Fibroblast of skin of scalp (primary cell): ENCODE measurements at regions not wholly inside any gene's neighbourhood (a gene's known extent, or its start where the extent isn't known, plus 50 kb on each side); places are given as distances from the start of the nearest gene placed in this dataset.

Experiments used
- DNase-seq: peaks from one replicate; pipeline ENCODE4 v3.0.0-alpha.2; 2013

GRCh38 chr5:79871364-79872120 lies 119.5 kb downstream of the MTX3 start:
- no peak for DNase-seq

GRCh38 chr5:79868163-79868670 lies 122.8 kb downstream of the MTX3 start:
- no peak for DNase-seq

- no peak for DNase-seq
Observed at GRCh38 chr5:79865579-79865978, 125.5 kb downstream of the MTX3 start.

- no peak for DNase-seq
Observed at GRCh38 chr5:79864364-79864763, 126.7 kb downstream of the MTX3 start.

GRCh38 chr5:79859588-79859987 lies 131.5 kb downstream of the MTX3 start:
- DNase-seq, result no peak

GRCh38 chr5:79858410-79858723 lies 132.7 kb downstream of the MTX3 start:
- DNase-seq, result no peak

- DNase-seq, result peak; percentile 59
Observed at GRCh38 chr5:79857714-79858409, 133.2 kb downstream of the MTX3 start.

GRCh38 chr5:79856456-79857055 lies 134.5 kb downstream of the MTX3 start:
- DNase-seq, result no peak

GRCh38 chr5:79853676-79854418 lies 137.2 kb downstream of the MTX3 start:
- no peak for DNase-seq

- DNase-seq, result no peak
Observed at GRCh38 chr5:79853028-79853427, 138.0 kb downstream of the MTX3 start.

GRCh38 chr5:79851391-79851863 lies 139.6 kb downstream of the MTX3 start:
- no peak for DNase-seq

- no peak for DNase-seq
Observed at GRCh38 chr5:79850941-79851340, 140.1 kb downstream of the MTX3 start.

- DNase-seq, result no peak
Observed at GRCh38 chr5:79850316-79850822, 140.7 kb downstream of the MTX3 start.

- DNase-seq, result no peak
Observed at GRCh38 chr5:79849486-79850315, 141.4 kb downstream of the MTX3 start.
